ENCODE measurements at regions not wholly inside any gene's neighbourhood (a gene's known extent, or its start where the extent isn't known, plus 50 kb on each side); places are given as distances from the start of the nearest gene placed in this dataset.

- DNase-seq (ENCODE audit: low spot score) = no peak
Measured at GRCh38 chr1:87999852-88000251, 671.2 kb downstream of the LMO4 start.

DNA sequence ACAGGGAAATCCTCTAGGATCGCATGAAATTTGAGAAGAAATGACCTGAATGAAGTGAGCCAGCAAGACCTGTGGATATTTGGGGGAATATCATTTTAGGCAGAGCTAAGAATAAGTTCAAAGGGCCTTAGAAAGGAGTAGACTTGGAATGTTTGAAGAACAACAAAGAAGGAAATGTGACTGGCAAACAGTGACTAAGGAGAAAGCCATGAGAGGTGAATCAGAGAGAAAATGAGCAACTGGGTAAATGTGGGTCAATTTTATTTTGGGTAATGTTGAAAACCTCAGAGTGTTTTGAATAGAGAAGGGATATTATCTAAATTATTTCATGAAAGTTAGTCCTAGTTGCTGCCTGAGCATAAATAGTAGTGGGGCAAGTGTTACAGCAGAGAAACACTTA lies 672.8 kb downstream of the LMO4 start:
- no peak for DNase-seq (ENCODE audit: low spot score)

GRCh38 chr1:88003255-88003654 lies 674.6 kb downstream of the LMO4 start:
- DNase-seq (ENCODE audit: low spot score) = no peak

DNA sequence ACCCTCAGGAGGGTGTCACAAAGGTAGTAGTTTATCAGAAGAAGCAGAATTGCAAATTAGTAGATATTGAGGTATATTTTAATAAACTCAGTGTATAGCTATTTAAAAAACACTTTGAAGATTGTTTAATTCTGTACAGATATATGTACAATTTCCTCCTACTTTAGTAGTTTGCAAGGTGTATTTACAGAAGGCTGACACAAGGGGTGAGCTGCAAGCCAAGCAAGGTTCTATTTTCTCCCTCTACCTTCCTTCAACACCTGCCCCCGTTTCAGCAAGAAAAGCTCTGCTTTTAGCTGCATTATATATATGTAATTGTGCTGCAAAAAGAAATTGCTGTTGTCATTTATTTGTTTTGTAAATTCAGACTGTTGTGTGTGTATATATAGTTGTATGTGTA lies 674.2 kb upstream of the PKN2 start:
- DNase-seq (ENCODE audit: low spot score) = no peak

GRCh38 chr1:88013485-88013884 lies 670.6 kb upstream of the PKN2 start:
- DNase-seq (ENCODE audit: low spot score) = no peak

GRCh38 chr1:88014131-88014530 lies 669.9 kb upstream of the PKN2 start:
- no peak for DNase-seq (ENCODE audit: low spot score)

- DNase-seq (ENCODE audit: low spot score) = no peak
Measured at GRCh38 chr1:88016947-88017346, 667.1 kb upstream of the PKN2 start.

DNA sequence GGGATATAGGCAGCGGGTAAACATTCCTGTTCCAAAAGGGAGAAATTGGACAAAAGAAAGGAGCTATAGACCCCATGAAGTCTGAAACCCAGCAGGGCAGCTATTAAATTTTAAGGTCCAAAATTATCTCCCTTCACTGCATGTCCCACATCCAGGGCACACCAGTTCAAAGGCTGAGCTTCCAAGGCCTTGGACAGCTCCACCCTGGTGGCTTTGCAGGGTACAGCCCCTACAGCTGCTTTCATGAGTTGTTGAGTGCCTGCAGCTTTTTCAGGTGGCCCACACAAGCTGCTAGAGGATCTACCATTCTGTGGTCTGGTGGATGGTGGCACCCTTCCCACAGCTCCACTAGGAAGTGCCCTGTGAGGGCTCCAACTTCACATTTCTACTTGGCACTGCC lies 662.5 kb upstream of the PKN2 start:
- no peak for DNase-seq (ENCODE audit: low spot score)

DNA sequence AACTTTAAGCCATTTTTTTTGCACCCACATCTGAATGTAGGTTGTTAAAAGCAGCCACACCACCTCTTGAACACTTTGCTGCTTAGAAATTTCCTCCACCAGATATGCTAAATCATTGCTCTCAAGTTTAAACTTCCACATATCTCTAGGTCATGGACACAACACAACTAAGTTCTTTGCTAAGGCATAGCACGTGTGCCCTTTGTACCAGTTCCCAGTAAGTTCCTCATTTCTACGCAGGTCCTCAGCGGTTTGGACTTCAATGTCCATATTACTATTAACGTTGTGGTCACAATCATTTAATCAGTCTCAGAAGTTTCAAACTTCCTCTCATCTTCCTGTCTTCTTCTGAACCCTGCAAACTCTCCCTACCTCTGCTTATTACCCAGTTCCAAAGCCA lies 661.6 kb upstream of the PKN2 start:
- DNase-seq (ENCODE audit: low spot score) = no peak

DNA sequence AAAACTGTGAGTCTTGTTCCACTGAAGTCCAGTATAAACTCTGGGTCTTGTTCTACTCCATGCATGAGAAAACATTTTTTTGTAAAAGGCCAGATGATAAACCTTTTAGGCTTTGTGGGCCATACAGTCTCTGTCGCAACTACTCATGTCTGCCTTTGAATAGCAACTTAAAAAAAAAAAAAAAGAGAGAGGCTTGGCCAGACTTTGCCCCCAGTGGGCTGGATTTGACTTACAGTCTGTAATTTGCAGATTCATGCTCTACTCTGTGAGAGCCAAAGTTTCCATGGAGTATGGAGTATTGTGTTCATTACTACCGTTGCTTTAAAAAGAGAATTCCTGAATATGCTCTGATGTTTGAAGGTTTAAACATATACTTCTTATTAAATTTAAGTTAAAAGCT lies 654.9 kb upstream of the PKN2 start:
- no peak for DNase-seq (ENCODE audit: low spot score)

DNA sequence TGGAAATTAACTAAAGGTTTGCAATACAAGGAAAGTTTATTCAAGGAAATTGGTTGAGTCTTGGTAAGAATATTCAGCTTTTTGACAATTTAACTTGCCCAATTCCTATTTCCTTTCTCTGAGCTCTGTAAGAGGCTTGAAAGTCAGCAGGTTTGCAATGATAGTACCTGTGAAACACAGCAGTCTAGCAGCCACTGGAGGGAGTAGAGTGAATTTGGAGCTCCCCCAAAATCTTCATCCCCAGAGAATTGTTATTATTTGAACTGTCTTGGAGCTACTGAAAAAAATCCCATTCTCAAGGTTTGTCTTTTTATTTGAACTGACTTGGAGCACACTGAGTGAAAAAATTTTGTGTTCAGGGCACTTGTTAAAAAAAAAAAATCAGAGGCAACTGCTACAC lies 654.2 kb upstream of the PKN2 start:
- no peak for DNase-seq (ENCODE audit: low spot score)

DNA sequence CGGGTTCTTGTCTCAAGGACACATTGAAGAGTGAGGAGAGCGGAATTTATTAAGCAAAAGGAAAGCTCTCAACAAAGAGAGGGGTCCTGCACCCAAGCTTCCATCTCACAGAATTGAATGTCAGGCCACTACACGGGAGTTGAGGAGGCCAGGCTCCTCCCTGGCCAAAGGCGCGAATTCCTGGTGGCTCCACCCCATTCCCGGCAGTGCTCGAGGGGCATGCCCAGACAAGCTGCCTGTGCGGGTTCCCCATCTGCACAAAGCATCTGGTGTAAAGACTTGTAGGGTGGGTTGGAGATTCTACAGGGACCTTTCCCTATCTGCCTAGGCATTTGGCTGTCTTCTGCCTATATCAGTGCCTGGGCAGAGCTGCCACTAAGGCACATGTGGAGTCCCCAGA lies 648.5 kb upstream of the PKN2 start:
- no peak for DNase-seq (ENCODE audit: low spot score)

DNA sequence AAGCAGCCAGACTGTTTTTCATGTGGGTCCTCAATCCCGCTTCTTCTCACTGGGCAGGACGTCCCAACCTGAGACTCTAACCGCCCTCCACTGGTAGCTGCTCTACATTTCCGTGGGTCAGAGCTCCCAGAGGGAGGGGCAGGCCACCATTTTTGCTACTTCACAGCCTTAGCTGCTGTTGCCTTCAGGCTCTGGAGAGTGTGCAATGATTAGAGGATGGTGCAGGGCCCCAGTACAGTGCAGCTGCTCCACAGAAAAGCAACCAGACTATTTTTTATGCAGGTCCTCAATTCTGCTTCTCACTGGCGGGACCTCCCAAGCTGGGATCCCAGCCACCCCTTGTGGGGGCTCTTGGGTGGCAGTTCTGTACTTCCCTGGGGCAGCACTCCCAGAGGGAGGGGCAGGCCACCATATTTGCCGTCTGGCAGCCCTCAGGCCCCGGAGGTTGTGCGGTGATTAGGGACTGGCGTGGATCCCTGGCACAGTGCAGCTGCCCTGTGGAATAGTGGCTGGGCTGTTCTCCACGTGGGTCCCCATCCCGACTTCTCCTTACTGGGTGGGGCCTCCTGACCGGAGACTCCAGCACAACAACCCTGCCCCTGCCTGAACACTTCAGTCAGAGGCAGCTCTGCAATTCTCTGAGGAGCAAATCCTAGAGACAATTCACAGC lies 647.6 kb upstream of the PKN2 start:
- DNase-seq (ENCODE audit: low spot score) = no peak

- no peak for DNase-seq (ENCODE audit: low spot score)
Measured at GRCh38 chr1:88039240-88039639, 644.8 kb upstream of the PKN2 start.

DNA sequence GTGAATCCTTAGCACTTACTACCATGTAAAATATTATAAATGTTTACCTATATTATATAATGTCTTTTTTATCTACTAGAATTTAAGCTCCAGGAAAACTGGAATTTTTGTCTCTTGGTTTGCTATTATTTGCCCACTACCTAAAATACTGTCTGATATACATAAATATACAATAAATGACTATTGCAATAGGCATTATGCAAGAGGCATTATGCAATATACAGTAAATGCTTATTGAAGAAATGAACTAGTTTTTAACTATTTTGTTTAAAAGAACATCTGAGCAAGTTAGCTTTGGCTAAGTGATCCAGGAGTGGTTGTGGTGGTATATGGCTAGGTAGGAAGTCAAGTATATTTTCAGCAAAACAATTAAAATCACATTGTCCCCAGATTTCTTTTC lies 640.2 kb upstream of the PKN2 start:
- DNase-seq (ENCODE audit: low spot score) = no peak

DNA sequence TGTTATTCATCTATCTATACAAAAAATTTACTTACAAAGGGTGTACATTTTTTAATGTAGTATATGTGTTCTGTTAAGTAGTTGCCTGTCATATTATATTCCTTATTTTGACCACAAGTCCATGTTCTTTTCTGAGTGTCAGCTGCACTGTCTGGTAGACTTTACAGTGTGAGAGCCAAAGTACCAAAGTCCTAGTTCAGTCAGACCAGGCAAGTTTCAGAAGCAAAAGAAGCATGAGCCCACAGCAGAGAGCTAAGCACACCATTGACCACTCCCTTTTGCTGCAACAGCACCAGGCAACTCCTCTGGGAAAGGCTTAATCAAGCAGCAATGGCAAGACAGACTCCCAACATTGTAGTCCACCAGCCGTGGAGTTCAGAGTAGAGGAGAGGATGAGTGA lies 631.9 kb upstream of the PKN2 start:
- DNase-seq (ENCODE audit: low spot score) = no peak

- DNase-seq (ENCODE audit: low spot score) = no peak
Measured at GRCh38 chr1:88053065-88053464, 631.0 kb upstream of the PKN2 start.

GRCh38 chr1:88056881-88057280 lies 627.2 kb upstream of the PKN2 start:
- no peak for DNase-seq (ENCODE audit: low spot score)

GRCh38 chr1:88058205-88058604 lies 625.9 kb upstream of the PKN2 start:
- DNase-seq (ENCODE audit: low spot score) = no peak

- DNase-seq (ENCODE audit: low spot score) = no peak
Measured at GRCh38 chr1:88060112-88060673, 623.9 kb upstream of the PKN2 start.

DNA sequence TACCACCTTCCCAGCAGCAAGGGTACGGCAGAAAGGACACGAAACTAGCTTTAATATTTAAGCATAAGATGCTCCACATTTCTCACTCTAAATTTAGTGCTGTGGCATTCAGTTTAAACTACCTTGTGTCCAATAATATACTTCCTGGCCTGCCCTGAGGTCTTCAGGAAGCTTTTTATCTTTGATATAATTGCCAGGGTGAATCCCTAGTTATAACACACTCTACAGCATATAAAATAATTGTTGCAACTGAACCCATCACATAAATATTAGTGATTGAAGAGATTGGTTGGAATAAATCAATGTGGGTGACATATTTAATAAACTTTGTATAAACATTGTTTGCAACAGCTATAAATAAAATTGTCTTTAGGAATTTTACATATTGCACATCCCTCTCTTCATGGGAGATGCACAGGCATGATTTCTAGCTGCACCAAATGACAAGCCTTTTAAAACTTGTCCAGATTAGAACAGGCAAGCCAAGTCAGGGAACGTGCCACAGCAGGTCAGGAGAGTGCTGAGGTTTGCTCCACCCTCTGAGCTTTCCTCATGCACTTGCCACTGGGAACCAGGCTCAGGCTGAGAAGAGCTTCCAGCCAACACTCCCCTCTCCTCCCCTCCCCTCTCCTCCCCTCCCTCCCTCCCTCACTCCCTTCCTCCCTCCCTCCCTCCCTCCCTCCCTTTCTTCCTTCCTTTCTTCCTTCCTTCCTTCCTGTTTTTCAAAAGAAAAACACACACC lies 623.2 kb upstream of the PKN2 start:
- DNase-seq (ENCODE audit: low spot score) = peak; percentile 55

DNA sequence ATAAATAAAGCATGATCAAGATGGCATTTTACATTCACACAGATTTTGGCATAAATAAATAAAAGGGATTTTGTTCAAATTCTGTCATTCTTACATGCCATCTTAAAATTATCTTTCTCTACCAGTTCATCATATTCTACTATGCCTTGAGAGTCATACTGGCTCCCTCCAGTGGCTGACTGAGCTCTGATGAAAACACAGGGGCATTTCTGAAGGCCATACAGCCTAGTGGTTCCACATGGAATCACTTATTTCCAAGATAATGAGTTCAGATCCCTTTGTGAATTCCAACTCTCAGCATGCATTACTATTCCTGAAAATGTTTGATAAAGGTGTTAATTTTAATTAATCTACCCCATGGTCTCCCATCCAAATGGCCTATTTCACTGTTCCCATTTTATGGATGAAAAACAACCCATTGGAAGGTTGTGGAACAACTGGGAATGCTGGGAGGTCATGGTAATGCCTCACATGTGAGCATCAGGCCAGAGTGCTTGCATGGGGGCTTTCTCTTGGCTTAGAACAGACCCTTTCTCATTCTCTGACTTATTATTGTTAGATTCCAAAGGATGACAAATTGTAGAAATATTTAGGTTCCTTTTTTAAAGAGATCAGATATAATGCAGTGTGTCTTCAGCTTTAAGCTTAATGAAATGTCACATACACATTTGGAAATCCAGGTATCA lies 622.4 kb upstream of the PKN2 start:
- peak; percentile 68 for DNase-seq (ENCODE audit: low spot score)

- DNase-seq (ENCODE audit: low spot score) = no peak
Measured at GRCh38 chr1:88062650-88063153, 621.4 kb upstream of the PKN2 start.
